HG02642 (cell line): ENCODE measurements at regions not wholly inside any gene's neighbourhood (a gene's known extent, or its start where the extent isn't known, plus 50 kb on each side); places are given as distances from the start of the nearest gene placed in this dataset.
"Not testable (repeated sequence)": the region's sequence is repeated elsewhere in the genome, so short reads cannot be mapped to it uniquely, and the experiment has no call there.

Source experiments
- ATAC-seq: cut with Tn5 transposase; IDR thresholded peaks from one replicate; pipeline ENCODE4 v1.9.1; 2021; ENCODE audit warnings: mild to moderate bottlenecking; ENCODE audit not compliant: unreplicated experiment, poor library complexity

- ATAC-seq: no peak
Measured at GRCh38 chr2:223273995-223274394, 222.0 kb downstream of the KCNE4 start.

GRCh38 chr2:223282221-223282620 is 230.2 kb downstream of the KCNE4 start:
- ATAC-seq: no peak

DNA sequence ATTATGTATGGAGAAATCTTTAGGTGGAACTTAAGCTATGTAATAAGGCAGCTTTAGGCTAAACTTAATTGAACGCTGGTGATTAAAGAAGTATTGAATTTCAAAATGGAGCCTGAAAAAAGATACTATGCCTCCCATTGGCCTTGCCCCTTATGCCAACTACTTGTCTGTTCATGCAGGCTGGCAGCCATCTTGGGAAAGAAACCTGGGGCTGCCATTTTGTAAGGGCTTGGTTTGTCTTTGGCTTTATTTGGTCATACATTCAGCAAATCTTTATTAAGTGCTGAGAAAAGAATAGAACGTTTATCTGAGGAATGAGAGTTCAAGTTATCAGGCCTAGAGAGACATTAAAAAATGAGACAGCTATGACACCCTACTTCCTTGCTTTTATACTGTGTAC is 231.3 kb downstream of the KCNE4 start:
- ATAC-seq: no peak

DNA sequence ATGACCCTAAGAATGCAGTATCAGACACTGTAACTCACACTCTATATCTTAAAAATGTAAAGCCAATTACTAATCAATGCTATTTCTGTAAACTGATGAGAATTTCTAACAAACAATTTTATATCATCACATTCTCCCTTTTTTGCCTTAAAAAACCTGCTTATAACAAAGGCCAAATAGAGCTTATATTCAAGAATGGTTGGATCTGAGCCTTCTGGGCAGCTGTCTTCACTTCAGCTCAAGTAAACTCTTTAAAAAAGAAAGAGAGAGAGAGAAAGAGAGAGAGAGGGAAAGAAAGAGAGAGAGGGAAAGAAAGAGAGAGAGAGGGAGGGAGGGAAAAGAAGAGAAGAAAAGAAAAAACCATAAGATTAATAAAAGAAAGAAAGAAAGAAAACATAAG is 231.8 kb downstream of the KCNE4 start:
- no peak for ATAC-seq

DNA sequence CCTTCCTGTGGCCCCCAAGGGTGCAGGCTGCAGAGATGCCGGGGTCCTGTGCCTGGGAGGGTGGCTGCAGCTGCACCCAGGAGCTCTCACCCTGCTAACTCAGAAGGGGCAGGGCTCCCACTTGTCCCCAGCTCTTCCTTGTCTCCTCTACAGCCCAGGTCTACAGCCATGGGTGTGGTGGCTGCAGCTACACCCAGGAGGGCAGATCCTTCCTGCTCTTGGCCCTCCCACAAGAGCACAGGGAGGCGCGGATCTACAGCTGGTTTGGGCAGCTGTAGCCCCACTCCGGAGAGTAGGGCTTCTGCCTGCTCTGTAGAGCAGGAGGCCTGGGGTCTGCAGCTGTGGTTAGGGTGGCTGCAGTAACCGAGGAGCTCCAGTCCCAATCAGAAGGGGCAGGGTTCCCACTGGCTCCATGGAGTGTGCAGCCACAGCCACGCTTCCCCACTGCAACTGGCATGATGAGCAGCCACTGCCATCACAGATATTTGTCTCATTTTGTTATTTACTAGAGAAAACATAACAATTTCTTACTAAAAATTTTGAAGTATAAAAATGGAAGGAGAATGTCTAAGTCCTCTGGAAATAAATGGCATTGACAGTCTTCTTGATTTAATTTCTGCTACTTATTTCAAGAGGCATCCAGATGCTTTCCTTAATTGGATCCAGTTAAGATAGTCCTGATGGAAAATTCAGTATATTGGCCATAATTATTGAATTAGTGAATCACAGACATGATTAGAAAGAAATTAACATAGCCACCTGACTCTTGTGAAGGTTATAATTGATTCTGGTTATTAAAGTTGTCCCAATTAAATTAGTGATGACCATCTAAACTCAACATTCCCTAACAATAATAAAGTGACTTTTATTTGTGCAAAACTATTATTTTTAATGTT is 233.6 kb downstream of the KCNE4 start:
- ATAC-seq: no peak

DNA sequence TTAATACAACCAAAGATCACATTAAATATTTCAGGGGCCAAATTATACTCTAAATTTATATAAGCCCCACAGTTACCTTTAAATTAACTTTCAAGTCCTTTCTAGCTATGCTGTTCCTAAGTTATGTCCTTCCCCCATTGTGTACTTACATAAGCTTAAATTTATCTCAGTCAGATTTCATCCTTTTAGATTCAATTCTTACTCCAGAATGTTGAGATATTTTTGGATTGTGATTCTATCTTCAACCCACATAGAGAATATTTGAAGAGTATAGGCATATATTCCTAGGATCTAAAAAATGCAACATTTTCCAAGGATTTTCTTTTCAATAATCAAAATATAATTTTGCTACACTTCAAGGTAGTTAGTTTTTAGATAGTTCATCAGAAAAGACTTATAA is 242.8 kb downstream of the KCNE4 start:
- no peak for ATAC-seq

DNA sequence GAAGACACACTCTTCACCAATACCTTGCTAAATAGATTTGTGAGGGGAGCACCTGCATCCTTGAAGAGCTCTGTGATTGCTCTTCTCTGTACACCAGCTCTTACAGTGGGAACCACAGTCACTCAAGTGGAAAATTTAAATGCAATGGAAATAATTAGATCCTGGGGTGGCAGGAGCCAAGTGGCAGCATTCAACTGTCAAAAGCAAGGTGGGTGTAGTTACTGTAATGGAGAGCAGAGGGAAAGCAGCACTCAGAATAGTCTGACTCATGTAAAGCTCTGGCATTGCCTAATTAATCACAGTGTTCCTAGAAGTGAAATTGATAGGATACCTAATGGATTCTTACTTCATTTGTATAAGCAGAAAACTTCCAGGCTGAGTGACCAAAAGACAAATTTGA is 245.8 kb downstream of the KCNE4 start:
- no peak for ATAC-seq

DNA sequence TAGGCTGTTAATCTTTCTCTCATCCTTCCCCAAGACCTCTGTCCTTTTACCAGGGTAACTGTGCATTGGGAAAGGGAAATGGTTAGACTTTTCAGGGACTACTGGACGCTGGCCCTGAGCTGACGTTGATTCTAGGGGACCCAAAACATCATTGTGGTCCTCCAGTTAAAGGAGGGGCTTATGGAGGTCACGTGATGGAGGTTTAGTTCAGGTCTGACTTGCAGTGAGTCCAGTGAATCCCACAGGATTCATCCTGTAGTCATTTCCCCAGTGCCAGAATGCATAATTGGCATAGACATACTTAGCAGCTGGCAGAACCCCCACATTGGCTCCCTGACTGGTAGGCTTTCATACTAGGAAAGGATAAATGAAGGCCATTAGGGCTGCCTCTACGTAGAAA is 246.3 kb downstream of the KCNE4 start:
- ATAC-seq: not testable (repeated sequence)

DNA sequence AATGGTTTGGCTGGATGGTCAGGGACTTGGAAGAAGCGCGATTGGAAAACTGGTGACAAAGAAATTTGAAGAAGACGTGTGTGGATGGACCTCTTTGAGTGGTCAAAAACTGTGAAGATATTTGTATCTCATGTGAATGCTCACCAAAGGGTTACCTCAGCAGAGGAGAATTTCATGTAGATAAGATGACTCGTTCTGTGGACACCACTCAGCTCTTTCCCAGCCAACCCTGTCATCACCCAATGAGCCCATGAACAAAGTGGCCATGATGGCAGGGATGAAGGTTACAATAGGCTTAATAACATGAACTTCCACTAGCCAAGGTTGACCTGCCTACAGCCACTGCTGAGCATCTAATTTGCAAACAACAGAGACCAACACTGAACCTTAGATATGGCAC is 248.3 kb downstream of the KCNE4 start:
- ATAC-seq: no peak

- ATAC-seq: peak; percentile 61
Measured at GRCh38 chr2:223306371-223306770, 254.4 kb downstream of the KCNE4 start.

DNA sequence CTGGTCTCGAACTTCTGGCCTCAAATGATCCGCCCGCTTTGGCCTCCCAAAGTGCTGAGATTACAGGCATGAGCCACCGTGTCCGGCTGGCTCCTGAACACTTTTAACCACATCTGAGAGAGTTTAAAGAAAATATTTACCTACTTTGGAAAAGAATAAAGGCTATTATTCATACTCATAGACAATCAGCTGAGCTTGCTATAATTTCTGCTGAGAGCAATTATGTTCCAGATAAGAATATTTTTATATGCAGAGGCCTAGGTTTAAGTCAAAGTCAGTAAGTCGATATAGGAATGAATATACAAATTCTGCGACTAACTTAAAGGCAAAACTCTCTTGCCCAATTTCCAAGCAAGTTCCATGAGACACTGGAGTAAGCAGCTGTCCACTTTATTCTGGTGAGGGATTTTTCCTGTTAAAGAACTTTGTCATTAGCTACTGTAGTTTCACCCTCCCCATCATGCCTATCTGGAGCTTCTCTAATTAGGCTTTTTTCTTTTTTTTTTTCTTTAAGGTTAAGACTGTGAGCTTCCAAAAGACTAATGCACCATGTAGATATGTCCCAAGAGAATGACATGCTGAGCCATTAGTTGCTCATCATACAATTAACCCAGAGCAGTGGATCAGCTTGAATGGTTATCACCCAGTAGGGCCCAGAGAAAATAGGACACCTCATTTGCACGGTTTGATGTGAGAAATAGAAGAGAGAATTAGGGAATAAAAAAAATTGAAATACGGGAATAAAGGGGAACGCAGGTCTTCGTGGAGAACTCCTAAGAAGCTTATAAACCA is 260.1 kb downstream of the KCNE4 start:
- no peak for ATAC-seq

DNA sequence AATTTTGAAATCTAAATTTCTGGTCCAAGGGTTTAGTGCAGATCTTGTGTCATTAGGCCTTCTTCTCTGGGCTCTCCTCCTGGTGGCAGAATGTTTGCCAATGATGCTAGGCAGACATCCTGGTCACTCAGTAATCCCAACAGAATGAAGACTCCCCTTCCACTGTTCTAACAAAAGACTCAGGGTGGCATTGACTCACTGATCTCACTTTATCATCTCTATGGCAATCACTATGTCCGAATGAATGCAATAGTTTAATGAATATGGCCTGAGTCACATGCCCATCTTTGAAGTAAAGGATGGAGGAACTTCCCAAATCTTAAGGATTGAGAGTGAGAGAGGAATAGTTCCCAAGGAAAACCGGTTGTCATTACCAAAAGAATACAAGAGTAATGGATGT is 261.1 kb downstream of the KCNE4 start:
- ATAC-seq: no peak

GRCh38 chr2:223314811-223315210 is 262.8 kb downstream of the KCNE4 start:
- ATAC-seq: no peak

DNA sequence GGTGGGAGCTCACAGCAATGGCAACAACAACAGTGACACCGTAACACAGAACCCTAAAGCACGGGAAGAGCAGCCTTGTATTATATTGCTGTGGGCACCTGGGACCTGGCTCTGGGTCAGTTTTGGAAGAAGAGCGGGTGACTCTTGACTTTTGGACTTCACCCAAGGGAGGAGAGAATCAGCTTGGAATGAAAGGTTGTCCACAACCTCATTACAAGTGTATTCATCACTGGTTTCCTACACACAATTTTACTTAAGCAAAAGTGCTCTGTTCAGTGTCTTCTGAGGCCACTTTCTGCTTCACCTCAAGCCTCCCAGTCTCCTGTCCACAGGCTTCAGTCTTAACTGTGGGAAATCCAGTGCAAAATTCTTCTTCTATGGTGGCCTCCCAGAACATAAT is 263.8 kb downstream of the KCNE4 start:
- ATAC-seq: no peak

DNA sequence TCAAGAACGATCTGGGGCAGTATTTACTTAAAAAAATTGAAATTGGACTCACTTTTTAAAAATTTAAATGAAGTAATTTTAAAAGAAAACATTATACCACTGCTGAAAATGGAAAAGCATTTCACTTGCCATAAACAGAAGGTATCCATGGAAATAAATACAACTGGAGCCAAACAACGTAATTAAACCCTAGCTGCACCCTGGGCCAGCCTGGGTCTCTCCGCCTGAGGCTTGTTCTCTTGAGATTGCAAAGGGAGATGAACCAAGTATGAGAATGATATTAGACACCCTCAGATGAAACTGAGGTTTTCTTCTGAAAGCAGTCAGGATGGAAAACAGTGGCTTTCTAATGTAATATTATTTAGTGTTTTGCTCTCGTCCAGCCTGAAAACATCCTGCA is 264.4 kb downstream of the KCNE4 start:
- no peak for ATAC-seq

GRCh38 chr2:223319601-223320000 is 267.6 kb downstream of the KCNE4 start:
- no peak for ATAC-seq

DNA sequence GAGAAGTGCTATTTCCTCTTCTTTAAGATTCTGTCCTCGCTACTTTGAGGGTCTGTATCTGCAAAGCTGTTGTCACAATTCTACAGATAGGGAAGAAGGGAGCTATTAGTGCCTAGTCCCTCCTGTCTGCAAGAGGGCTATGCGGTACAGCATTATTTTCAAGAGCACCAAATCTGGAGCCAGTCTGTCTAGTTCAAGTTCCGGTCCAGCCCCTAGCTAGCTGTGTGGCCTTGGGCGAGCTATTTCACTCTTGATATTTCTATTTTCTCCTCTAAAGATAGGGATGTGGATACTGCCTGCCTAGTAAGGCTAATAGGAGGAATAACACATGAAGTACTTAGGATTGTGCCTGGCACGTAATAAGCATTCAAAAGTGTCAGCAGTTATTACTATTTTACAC is 272.4 kb downstream of the KCNE4 start:
- no peak for ATAC-seq

GRCh38 chr2:223328578-223328977 is 273.6 kb downstream of the SCG2 start:
- ATAC-seq: no peak

DNA sequence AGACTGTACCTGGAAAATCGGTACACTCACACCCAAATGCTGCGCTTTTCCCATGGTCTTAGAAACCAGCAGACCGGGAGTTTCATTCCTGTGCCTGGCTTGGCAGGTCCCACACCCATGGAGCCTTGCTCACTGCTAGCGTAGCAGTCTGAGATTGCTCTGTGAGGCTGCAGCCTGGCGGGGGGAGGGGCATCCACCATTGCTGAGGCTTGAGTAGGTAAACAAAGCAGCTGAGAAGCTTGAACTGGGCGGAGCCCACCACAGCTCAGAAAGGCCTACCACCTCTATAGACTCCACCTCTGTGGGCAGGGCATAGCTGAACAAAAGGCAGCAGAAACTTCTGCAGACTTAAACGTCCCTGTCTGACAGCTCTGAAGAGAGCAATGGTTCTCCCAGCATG is 271.4 kb downstream of the SCG2 start:
- ATAC-seq: not testable (repeated sequence)

- ATAC-seq: no peak
Measured at GRCh38 chr2:223338016-223338415, 264.1 kb downstream of the SCG2 start.

DNA sequence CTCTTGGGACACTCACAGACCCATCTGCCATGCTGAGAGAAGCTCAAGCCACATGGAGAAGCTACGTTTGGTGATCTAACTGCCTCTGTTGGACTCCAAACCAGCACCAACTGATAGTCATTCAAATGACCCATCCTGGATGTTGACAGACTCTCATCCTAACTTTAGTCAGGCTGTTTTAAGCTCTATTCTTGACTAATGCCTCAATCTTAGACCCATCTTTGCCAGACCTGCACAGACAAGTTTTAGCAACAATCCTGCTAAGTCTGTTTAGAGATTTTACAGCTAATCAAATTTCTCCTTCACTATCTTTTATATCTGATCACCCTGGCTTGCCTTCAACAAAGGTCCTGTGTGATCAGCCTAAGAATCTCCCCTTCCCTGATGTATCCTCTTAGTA is 245.1 kb downstream of the SCG2 start:
- ATAC-seq: no peak

GRCh38 chr2:223363085-223363484 is 239.1 kb downstream of the SCG2 start:
- ATAC-seq: no peak
